HG02623 (cell line): ENCODE measurements at regions not wholly inside any gene's neighbourhood (a gene's known extent, or its start where the extent isn't known, plus 50 kb on each side); places are given as distances from the start of the nearest gene placed in this dataset.
"Not testable (repeated sequence)": the region's sequence is repeated elsewhere in the genome, so short reads cannot be mapped to it uniquely, and the experiment has no call there.

Experiments used
- ATAC-seq: cut with Tn5 transposase; IDR thresholded peaks from one replicate; pipeline ENCODE4 v1.9.1; 2021; ENCODE audit warnings: moderate library complexity; ENCODE audit not compliant: unreplicated experiment

DNA sequence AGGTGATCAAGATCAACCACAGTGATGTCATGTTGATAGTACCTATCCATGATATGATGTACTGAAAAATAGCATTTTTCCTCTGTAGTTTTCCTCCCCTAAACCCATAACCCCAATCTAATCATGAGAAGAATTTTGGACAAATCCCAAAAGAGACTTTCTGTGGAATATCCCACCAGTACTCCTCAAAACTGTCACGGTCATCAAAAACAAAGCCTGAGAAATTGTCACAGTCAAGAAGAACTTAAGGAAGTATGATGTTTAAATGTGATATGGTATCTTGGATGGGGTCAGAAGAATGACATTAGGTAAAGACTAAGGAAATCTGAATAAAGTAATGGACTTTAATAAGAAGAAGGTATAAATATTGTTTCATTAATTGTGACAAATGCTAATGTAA lies 248.8 kb downstream of the RMST start:
- no peak for ATAC-seq

DNA sequence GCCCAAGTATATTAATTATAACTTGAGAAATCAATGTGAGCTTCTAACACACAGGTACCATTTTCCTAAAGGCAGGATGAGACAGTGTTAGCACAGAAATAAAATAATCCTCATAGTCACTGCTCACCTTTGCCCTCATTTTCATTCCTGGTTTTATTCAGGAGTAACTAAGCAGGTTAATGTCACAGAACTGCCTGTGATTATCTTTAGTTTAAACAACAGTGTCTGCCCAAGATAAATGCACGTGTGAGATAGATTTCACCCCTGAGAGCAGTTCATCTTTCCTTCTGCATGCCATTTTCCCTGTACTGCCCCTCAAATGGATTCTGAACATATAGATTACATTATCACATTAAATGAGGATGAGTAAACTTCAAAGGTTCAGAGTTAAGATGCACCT lies 250.7 kb downstream of the RMST start:
- no peak for ATAC-seq

DNA sequence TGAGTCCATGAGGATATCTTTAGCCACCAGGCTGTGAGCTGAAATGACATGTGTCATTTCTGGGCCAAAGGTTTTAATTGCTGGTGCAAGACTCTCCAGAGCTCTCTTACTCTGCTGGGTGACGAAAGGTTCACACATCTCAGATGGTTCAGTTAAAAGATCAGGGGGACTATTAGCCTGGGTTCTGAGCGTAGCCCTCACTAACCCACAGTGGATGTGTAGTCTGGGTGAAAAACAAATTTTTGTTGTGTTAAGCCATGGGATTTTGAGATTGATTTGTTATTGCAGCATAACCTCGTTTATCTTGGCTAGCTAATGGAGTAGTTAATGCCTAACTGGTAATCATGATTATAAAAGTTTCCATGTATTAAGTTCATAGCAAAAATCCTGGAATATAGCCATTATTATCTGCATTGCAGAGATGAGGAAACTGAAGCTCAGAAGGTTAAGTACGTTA lies 251.5 kb downstream of the RMST start:
- ATAC-seq, result no peak

DNA sequence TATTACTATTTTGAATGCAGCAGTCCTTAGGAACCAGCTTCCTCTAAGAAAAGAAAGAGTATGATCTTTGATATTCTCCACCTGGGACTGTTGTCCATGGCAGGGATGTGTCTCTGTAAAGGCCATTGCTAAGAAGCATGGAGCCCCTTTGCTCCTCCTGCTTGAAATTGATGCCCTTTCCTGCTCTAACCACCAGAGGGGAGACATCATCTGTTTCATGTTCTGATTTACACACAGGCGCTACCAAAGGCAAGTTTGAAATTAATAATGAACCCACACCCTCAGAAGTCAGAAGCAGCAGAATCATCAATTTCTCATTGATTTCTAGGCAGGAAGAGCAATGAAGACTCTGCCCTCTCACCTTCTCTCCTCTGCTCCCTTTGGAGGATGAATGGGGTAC lies 253.8 kb downstream of the RMST start:
- no peak for ATAC-seq

DNA sequence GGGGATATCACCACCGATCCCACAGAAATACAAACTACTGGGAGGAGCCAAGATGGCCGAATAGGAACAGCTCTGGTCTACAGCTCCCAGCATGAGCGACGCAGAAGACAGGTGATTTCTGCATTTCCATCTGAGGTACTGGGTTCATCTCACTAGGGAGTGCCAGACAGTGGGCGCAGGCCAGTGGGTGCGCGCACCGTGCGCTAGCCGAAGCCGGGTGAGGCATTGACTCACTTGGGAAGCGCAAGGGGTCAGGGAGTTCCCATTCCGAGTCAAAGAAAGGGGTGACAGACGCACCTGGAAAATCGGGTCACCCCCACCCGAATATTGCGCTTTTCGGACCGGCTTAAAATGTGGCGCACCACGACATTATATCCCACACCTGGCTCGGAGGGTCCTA lies 261.2 kb downstream of the RMST start:
- not testable (repeated sequence) for ATAC-seq

DNA sequence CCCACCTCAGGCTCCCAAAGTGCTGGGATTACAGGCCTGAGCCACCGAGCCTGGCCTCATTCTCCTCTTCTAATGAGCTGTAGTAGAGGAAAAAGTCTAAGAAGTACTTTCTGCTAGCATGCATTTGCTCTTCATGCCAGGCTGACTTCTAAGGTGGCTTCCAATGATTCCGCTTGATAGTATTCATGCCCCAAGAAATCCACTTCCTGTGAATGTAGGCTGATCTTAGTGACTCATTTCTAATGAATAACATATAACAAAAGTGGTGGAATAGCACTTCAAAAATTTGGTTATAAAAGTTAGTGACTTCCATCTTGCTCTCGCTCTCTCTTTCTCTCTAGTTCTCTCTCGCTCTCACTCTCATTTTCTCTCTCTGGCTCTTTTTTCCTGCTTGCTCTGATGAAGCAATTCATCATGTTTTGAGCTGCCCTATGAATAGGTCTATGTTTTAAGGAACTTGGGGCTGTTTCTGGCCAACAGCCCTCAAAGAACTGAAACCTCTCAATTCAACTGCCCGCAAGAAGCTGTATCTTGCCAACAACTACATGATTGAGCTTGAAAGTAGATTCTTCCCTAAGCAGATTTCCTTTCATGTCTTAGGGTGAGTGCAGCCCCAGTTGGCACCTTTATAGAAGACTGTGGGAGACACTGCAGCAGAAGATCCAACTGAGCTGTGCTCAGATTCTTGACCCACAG lies 282.9 kb downstream of the RMST start:
- ATAC-seq, result no peak

DNA sequence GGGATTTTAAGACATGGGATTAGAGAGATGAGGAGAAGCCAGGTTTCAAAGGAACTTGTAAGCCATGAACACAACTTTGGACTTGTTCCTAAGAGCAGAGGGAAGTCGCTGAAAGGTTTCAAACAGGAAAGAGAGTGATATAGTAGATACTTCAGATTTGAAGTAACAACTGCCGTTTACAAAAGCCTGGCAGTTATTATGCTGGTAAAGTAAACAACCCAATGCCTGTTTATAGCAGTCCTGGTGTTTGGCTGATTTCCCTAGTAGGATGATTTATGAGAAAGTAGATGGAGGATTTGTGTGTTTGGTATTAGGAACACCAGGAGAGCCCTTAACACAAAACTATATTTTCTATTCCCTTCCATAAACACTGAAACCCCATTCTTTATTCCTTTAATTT lies 285.7 kb downstream of the RMST start:
- no peak for ATAC-seq

DNA sequence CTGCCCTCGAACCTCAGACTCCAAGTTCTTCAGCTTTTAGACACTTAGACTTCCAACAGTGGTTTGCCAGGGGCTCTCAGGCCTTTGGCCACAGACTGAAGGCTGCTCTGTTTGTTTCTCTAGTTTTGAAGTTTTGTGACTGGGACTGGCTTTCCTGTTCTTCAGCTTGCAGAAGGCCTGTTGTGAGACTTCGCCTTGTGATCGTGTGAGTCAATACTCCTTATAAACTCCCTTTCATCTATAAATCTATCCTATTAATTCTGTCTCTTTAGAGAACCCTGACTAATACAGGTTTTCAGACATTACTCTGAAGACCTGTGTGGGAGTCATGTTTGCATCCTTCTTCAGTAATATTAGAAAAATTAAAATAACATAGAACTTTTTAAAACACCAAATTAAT lies 289.1 kb downstream of the RMST start:
- ATAC-seq, result no peak

DNA sequence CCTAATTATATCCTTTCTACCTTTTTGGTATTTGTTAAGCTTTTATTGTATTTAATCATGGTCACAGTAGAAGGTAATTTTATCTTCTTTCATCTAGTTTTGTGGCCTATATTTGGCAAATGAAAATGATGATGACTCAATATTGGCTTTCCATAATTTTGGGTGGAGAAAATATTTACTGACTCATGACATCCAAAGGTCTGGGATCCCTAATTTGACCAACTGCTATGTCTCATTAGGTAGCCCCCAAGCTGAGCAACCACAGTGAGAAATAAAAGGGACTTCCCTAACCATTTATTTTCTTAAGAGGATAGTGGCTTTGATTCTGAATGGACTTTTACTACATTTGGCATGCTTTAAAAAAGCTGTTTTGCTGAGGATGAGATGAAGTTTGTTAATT lies 289.5 kb downstream of the RMST start:
- no peak for ATAC-seq

DNA sequence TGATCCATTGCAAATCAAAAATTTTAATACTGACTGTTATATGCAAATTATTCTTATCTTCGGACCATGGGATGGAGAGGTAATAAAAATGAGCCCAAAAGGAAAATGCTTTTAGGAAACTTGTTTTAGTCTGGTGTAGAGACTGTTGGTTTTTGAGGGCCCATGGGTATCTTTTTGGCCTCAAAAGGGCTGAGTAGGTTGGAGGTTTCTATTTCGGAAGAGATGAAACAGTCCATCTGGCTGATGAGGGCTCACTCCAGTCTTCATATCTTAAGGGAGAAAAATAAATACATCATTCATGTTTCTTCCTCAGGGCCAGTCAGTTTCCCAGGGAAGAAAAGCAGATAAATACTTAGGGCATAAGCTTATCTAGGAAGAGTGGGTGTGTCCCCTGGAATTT lies 290.7 kb downstream of the RMST start:
- no peak for ATAC-seq

DNA sequence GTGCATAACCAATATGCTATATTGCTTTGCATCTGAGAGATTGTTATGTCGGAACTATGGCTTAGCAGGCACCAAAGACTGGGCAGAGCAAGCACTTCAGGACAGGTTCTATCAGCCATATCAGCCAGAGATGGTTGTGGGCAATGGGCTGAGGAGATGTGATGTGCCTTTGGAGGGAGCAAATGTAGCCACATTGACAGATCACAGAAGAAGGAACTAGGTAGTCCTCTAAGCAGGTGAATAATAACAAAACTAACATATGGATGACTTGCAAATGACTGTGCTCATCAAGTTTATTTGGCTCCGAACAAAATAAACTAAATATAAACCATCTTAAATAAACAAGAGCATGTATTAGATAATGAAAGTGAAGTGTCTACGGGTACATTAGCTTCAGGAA lies 291.7 kb downstream of the RMST start:
- no peak for ATAC-seq

DNA sequence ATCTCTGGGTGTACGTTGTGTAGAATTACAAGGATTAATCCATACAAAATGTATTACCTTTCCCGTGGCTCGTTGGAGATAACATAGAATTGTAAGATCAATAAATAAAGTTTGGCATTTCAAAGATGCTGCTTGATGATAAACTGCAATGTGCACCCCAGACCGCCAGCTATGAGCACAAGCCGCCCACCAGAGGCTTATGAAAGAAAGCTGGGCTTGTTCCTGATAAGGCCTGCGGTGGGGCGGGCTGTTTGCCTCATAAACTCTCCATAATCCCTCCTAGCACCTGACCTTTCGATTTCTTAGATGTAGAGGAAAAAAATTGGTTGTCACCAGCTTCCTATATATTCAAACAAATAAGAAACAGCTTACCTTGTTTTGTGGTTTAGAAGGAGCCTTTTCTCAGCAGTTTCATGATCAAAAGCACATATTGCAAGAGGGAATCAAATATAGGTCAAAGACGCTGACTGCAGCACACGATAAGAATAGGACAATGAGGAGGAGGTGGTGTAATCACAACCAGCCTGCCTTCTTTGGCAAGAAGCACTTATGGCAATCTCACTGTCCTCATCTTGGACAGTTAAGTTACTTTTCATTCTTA lies 293.6 kb downstream of the RMST start:
- no peak for ATAC-seq

DNA sequence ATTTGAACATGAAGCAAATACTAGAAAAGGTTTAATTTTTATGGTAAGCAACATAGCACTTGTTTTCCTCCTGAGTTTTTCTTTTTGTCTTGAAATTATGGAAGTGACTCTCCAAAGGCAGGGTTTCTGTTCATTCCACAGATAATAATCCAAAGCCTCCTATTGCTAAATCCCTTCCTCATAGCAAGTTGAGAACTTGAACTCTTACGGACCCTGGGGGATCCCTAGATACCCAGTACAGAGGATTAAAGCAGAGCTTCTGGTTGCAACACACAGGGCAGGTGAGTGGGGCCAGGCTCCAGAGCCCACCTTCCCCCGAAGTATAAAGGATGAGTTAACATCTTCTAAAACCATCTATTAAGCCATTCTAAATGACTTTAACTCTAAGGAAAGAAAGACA lies 294.1 kb downstream of the RMST start:
- ATAC-seq, result no peak

DNA sequence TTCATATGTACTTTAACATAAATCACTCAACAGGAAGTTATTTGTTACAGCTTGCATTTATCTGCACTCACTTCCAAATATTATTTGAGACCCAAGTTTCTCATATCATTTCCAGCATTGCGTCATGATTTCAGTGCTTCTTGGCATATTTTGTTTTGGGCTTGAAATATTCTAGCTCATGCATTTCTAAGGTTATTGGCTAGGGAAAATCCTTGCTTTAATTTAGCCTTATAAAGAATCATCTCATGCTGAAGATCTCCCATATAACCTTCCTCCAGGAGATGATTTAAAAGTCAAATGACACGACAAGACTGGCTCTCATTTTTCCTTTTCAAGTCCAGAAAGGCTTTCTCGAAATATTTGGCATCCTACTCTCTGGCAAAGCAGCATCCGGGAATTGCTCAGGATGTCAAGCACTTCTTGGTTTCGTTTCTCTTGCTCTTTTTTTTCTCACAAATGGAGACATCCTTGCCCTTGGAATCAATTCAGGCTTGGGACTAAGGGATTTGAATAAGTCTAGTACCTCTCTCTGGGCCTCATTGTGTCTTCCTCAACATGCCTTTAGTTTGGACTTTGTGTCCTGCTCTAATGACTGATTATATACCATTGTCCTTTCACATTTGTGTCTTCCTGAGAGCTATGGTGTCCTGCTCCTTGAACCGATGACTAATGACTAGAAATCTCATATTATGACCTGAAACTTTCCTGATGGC lies 295.0 kb downstream of the RMST start:
- no peak for ATAC-seq

DNA sequence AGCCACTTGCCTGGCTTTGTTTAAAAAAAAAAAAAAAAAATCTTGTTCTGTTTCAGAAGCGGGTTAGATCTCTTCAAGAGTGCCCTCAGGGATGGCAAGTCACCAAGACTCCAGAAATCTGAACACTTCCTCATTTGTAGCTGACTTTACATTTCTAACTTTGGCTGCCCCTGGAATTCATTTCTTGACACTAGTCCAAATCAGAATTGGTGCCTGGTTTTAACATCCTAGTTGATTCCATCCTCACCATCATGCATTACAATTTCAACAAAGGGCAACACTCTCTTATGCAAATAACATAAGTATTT lies 295.5 kb downstream of the RMST start:
- no peak for ATAC-seq

DNA sequence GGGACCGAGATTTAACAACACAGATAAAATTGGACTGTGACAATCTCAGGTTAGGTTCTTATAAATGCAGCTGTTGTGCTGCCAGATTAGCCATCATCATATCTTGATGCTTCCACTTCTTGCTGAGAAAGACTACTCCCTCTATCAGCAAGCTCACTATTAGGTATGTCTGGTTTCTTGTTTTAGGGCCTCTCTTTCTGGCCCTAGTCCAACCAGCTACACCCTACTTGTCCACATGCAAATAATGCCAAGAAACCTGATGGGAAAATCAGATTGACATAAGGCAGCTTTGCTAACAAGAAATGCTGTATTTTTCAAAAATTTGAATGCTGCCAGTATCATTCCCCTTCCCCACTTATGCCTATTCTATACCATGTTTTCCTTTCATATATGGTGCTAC lies 296.0 kb downstream of the RMST start:
- ATAC-seq, result no peak

DNA sequence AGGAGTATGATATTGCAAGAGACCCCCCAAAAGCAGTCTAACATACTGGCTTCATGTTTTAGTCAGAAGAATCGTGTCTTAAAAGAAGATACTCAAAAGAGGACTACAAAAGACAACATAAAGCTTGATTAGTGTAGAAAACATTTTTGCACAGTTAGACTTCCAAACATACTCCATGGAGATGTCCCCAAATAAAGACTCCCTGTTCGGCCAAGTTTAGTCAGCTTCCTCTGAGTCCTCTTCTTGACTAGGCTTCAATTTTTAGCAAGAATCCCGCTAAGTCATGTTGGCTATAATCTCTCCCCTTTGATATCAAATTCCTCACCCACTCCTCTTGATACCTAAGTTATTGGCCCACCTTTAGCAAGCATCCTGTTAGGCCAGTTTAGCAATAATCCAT lies 298.0 kb downstream of the RMST start:
- no peak for ATAC-seq

DNA sequence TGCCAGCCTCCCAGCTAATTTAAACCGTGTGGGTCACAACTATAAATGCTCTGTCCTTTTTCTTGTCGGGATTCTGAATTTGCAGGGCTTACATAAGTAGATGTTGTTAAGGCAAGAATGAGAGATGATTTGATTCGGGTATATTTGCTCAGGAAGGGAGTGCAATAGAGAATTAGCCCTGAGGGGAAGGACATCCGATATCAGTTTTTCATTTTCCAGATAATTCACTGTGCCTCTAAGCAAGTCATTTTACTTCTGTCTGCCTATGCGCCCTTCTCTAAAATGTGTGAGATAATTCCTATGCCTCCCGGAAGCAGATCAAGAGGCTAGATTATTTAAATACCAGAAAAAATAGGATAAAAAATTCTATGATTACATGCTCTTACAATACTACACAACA lies 300.5 kb downstream of the RMST start:
- no peak for ATAC-seq

DNA sequence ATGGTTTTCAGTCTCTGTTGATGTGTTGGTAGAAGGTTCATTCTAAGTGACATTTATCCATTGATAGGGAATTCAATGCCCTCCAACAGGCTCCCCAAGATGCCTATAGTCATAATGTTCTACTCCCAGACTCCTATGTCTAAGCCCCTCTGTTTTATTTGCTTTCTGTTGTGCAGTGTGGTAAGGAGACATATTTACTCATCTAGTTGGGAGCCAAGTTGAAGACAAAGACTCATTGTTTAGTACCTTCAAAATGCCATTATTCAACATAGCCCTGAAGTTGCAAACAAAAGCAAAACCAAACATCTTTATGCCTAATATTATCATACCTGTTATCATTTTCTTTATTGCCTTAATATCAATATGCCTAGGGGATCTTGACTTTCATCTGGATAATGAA lies 302.1 kb downstream of the RMST start:
- no peak for ATAC-seq

DNA sequence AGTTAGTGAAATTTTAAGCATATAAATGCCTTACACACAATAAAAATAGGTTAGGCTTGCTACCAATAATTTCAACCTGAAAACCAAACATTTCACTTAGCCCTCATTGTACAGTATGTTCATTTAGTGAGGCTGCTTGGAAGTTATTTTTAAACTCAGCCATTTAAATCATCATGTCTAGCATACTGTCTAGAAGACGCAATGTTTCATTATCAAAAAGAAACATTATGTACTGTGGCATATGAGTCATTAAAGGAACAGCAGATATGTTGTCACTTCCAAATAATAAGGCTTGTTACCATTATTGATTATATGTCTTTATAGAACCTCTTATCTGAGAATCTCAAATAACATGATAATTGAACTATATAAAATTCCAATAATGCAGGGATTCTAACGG lies 304.7 kb downstream of the RMST start:
- no peak for ATAC-seq

DNA sequence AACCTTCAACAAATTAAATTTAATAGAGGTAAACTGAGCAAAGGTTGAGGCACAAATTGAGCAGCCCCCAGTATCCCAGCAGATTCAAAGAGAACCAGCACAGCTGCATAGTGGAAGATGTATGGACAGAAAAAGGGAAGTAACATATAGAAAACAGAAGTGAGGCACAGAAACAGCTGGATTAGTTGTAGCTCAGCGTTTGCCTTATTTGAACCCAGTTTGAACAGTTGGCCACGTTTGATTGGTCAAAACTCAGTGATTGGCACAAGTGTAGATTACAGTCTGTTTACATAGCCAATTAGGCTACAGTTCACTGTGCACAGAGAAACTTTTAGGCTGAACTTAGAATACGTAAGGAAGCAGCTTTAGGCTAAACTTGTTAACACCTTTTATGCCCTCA lies 315.5 kb downstream of the RMST start:
- no peak for ATAC-seq

DNA sequence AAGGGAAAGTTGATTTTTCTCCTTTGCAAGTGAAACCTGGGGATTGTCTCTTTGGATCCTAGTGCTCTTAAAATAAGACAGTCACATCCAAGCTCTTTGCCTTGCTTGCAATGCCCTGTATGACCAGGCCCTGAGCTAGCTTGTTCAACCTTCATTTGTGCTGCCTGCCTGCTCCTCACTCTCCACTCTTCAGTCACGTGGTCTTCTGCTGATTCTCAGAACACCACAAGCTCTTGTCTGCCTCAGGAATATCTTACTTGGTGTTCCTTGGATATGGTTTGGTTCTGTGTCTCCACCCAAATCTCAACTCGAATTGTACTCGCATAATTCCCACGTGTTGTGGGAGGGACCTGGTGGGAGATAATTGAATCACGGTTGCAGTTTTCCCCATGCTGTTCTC lies 318.7 kb downstream of the RMST start:
- no peak for ATAC-seq

DNA sequence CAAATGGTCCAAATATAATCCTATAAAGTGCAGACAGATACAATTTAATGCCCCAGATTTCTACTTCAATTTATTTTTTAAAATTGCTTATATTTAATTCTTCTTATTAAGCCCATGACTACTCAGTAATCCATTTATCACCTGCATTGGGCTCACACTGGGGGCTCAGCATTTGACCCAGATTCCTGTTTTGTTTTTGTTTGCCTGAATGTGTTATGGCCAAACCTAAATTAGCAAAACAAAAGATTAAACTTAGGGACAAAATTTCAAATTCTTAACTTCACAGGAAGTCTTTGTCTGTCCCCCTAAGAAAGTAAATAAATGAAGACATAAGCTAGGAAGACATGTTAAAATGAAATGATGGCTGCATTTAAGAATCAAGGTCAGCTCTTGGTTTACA lies 322.3 kb downstream of the RMST start:
- no peak for ATAC-seq
